ENCODE measurements at regions not wholly inside any gene's neighbourhood (a gene's known extent, or its start where the extent isn't known, plus 50 kb on each side); places are given as distances from the start of the nearest gene placed in this dataset.

DNA sequence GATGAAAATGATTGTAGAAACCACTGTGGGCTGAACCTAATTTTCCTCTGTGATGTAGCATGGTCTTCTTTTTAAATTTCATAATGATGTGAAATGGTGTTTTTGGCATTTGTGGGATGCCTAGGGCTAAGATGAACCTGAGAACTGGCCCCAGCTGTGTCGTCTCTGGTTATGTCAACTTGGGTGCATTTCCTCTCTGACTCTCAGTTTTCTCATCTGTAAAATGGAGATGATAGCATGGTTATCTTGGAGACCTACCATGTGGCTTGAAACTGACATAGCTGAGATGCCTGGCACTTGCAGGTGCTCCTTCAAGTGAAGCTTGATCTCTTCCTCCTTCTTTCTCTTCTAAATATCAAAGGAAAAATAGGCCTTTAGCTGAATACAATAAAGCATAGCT lies 77.8 kb downstream of the BOD1 start:
- Histone ChIP-seq H3K27me3 (no peaks in the 10 kb centered on the region), H3K9me3 (no peaks in the 10 kb centered on the region), H3K27ac (no peak overlapping the region), H3K4me1 (no peaks in the 10 kb centered on the region), H3K36me3 (no peaks in the 10 kb centered on the region), H3K4me3 (no peak overlapping the region)
- TF ChIP-seq CTCF (IDR thresholded peaks at IDR 0.05) (no peak), EP300 (IDR thresholded peaks at IDR 0.05) (no peak), POLR2A (IDR thresholded peaks at IDR 0.05) (no peak)
- WGBS, 2 donors, result 72 to 96% methylated on average over 1 of the region's 1 CpG
- DNase-seq (ENCODE audit: low spot score in 2 of 2), result no peak

DNA sequence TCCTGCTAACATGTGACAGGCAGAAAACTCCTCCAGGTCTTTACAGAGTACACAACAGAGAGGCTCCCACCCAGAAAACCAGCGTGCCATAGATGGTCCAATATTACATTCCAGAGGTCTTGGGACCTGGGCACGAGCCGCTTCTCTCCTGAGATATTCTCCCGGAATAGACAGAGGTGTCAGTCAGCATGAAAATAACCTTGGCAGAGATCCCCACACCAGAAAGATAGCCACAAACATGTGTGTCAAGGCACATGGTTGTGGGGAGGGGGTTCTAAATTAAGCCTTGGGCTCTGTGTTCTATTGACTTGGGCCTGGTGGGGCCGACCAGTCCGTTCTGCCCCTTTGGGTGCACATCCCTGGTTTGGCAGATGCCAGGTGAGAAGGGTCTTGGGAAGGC lies 78.4 kb downstream of the BOD1 start:
- Histone ChIP-seq H3K27me3 (no peaks in the 10 kb centered on the region), H3K36me3 (no peaks in the 10 kb centered on the region), H3K4me3 (no peak overlapping the region), H3K9me3 (no peaks in the 10 kb centered on the region), H3K27ac (no peak overlapping the region), H3K4me1 (no peaks in the 10 kb centered on the region)
- 90 to 91% methylated on average over 6 of the region's 6 CpGs for WGBS, 2 donors
- no peak for TF ChIP-seq POLR2A (IDR thresholded peaks at IDR 0.05)
- no peak for TF ChIP-seq CTCF (IDR thresholded peaks at IDR 0.05)
- TF ChIP-seq EP300 (IDR thresholded peaks at IDR 0.05), result no peak
- DNase-seq (ENCODE audit: low spot score in 2 of 2), result no peak

DNA sequence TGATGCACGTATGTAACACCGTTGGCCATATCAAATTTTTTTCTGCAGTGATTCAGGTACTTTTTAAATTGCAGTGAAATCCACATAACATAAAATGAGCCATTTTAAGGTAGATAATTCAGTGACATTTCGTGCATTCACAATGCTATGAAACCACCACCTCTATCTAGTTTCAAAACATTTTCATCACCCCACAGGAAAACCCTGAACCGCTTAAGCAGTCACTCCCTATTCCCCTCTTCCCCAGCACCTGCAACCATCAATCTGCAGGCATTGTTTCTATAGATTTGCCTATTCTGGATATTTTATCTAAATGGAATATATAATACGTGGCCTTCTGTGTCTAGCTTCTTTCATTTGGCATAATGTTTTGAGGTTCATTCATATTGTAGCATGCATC lies 79.2 kb downstream of the BOD1 start:
- Histone ChIP-seq H3K27ac (no peak overlapping the region), H3K4me1 (no peaks in the 10 kb centered on the region), H3K36me3 (no peaks in the 10 kb centered on the region), H3K4me3 (no peak overlapping the region), H3K27me3 (no peaks in the 10 kb centered on the region), H3K9me3 (no peaks in the 10 kb centered on the region)
- TF ChIP-seq POLR2A (IDR thresholded peaks at IDR 0.05), result no peak
- no peak for DNase-seq (ENCODE audit: low spot score in 2 of 2)
- 83 to 86% methylated on average over 5 of the region's 5 CpGs for WGBS, 2 donors

DNA sequence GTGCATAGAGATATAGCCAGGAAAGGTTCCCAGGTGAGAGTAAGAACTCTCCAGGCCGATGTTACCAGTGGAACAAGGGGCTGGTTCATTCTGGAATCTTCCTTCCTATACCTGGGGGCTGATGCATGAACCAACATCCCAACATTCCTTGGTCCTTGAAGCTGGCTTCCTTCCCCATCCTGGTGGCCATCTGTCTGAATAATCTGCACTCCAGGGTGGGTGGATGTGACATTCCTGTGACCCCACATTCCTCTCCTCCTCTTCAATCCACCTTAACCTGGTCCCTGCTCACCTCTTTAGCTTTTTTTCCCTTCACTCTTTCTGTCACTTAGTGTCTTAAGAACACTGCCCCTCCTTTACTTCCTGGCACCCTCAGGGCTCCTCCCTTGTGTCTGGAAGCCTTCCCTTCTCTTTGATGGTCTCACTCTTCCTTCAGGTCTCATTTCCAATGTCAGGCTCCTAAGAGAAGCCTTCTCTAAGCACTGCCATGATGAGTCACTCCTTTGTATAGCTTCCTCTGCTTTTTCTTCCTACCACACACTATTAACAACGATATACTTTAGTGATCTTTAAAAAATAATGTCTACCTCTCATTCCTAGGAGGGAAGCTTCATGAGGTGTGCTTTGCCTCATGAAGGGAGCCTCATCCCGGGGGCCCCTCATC lies 80.3 kb downstream of the BOD1 start:
- Histone ChIP-seq H3K4me3 (no peak overlapping the region), H3K9me3 (no peaks in the 10 kb centered on the region), H3K4me1 (no peaks in the 10 kb centered on the region), H3K27ac (no peak overlapping the region), H3K27me3 (no peaks in the 10 kb centered on the region), H3K36me3 (no peaks in the 10 kb centered on the region)
- WGBS, 2 donors, result 82 to 86% methylated on average over 3 of the region's 3 CpGs
- TF ChIP-seq EP300 (IDR thresholded peaks at IDR 0.05) (no peak), CTCF (IDR thresholded peaks at IDR 0.05) (no peak), POLR2A (IDR thresholded peaks at IDR 0.05) (no peak)
- DNase-seq (ENCODE audit: low spot score in 2 of 2), result no peak

- no peak for DNase-seq (ENCODE audit: low spot score in 2 of 2)
- no peak overlapping the region for H3K27ac ChIP-seq
- TF ChIP-seq EP300 (IDR thresholded peaks at IDR 0.05), result no peak
- H3K36me3 ChIP-seq, result no peaks in the 10 kb centered on the region
- H3K4me1 ChIP-seq, result no peaks in the 10 kb centered on the region
- H3K4me3 ChIP-seq, result no peak overlapping the region
- no peaks in the 10 kb centered on the region for H3K9me3 ChIP-seq
- no peaks in the 10 kb centered on the region for H3K27me3 ChIP-seq
- 84 to 100% methylated on average over 1 of the region's 1 CpG for WGBS, 2 donors
Measured at GRCh38 chr5:173535166-173535975, 81.1 kb downstream of the BOD1 start.

GRCh38 chr5:173534664-173535063 lies 81.8 kb downstream of the BOD1 start:
- DNase-seq (ENCODE audit: low spot score in 2 of 2), result no peak
- Histone ChIP-seq H3K9me3 (no peaks in the 10 kb centered on the region), H3K36me3 (no peaks in the 10 kb centered on the region), H3K27me3 (no peaks in the 10 kb centered on the region), H3K4me1 (no peaks in the 10 kb centered on the region), H3K27ac (no peak overlapping the region), H3K4me3 (no peak overlapping the region)
- WGBS, 2 donors, result 65 to 75% methylated on average over 2 of the region's 2 CpGs
- TF ChIP-seq POLR2A (IDR thresholded peaks at IDR 0.05) (no peak), CTCF (IDR thresholded peaks at IDR 0.05) (no peak), EP300 (IDR thresholded peaks at IDR 0.05) (no peak)
